GM10266 (cell line): ENCODE measurements at regions not wholly inside any gene's neighbourhood (a gene's known extent, or its start where the extent isn't known, plus 50 kb on each side); places are given as distances from the start of the nearest gene placed in this dataset.

Experiments
- DNase-seq: peaks from one replicate; pipeline ENCODE4 v3.0.0; 2012; ENCODE audit errors: extremely low spot score
- TF ChIP-seq, protein P1 (sequence below): IDR thresholded peaks from 2 replicates; pipeline ENCODE4 v1.5.1; 2012; ENCODE audit warnings: mild to moderate bottlenecking, low read depth; ENCODE audit not compliant: control insufficient read depth, insufficient read depth; ENCODE audit errors: missing control alignments

GRCh38 chr12:69129017-69129416 is 110.4 kb upstream of the CPSF6 start:
- no peak for DNase-seq
- TF ChIP-seq, protein P1, sequence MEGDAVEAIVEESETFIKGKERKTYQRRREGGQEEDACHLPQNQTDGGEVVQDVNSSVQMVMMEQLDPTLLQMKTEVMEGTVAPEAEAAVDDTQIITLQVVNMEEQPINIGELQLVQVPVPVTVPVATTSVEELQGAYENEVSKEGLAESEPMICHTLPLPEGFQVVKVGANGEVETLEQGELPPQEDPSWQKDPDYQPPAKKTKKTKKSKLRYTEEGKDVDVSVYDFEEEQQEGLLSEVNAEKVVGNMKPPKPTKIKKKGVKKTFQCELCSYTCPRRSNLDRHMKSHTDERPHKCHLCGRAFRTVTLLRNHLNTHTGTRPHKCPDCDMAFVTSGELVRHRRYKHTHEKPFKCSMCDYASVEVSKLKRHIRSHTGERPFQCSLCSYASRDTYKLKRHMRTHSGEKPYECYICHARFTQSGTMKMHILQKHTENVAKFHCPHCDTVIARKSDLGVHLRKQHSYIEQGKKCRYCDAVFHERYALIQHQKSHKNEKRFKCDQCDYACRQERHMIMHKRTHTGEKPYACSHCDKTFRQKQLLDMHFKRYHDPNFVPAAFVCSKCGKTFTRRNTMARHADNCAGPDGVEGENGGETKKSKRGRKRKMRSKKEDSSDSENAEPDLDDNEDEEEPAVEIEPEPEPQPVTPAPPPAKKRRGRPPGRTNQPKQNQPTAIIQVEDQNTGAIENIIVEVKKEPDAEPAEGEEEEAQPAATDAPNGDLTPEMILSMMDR = no peak

- TF ChIP-seq, protein P1 = no peak
- DNase-seq = no peak
Measured at GRCh38 chr12:69129564-69129963, 109.8 kb upstream of the CPSF6 start.

DNA sequence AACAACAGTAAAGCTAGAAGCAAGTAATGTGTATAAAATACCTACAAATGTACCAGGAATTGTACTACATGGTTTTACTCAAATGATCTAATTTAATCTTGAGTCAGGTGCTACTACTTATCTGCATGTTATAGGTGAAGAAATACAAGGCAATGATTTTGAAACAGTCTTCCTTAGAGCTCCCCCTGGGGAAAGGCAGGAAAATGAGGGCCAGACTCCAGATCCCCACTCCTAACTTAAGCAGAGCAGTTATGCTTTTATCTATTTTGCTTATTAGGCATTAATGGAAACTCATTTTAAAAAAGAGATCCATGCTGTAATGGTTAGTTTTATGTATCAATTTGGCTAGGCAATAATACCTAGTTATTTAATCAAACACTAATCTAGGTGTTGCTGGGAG is 109.3 kb upstream of the CPSF6 start:
- no peak for DNase-seq
- TF ChIP-seq, protein P1 = no peak

GRCh38 chr12:69131077-69131476 is 108.3 kb upstream of the CPSF6 start:
- DNase-seq = no peak
- TF ChIP-seq, protein P1 = no peak

DNA sequence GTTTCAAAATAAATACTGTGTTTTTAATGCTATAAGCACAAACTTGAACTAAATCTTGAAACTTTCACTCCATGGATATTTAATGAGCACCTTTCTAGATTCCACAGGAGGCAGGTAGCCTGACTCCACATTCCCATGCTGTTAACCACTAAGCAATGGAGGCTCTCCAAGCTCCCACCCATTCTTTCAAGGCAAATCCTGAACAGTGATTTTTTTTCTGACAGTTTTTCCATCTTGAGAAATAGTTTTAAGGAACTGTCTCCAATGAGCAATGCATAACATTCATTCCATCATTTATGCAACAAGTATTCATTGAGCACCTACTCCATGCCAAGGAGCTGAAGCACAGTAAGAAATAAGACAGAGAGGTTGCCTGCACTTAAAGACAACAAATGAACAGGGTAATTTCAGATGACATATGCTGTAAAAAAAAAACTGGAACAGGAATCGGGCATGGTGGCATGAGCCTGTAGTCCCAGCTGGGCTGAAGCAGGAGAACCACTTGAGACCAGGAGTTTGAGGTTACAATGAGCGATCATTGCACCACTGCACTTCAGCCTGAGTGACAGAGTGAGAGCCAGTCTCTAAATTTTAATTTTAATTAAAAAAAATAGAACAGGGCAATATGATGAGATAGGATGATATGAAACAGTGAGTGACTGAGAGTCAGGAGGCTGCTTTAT is 102.3 kb upstream of the CPSF6 start:
- TF ChIP-seq, protein P1 = no peak
- DNase-seq = no peak

DNA sequence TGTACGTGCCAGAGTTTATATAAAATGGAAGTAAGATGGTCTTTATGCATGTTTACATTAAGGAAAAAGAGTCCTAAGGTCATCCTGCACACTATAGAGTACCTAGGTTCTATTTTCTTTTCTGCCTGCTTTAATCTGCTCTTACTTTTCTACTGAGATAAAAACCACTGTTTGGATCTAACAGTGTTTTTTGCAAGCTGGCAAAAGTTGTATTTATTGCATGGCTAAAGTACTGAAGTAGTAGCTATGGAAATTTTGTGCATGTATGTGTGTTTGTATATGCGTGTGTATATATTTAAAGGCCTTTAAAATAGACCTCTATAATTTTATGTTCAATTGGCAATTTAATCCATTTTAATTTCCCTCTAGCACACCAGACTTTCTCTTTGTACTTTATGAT is 98.3 kb upstream of the CPSF6 start:
- TF ChIP-seq, protein P1 = no peak
- DNase-seq = no peak

DNA sequence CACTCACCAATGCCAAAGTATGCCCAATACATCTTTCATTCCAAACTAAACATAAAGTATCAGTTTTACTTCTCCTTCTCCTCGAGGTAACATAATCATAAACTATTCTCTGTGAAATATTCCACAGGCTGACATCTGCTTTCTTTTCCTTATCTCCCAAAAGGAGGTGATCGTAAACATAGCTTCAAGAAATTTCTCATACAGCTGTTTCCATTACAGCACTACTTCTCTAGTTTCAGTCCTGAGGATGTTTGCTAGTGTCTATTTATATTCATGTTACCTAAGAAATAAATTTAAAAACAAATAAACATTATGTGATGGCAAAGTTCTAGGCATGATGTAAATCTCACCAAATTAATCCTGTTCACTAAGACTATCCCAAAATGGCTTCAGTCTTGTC is 90.1 kb upstream of the CPSF6 start:
- no peak for DNase-seq
- TF ChIP-seq, protein P1 = no peak
